H9 (cell line): ENCODE measurements at regions not wholly inside any gene's neighbourhood (a gene's known extent, or its start where the extent isn't known, plus 50 kb on each side); places are given as distances from the start of the nearest gene placed in this dataset.

Experiments used
- DNase-seq: peaks from one replicate; pipeline ENCODE4 v3.0.0-alpha.2; 2017
- H2AFZ ChIP-seq: one replicate; pipeline ENCODE4 v1.6.1; 2013; ENCODE audit warnings: mild to moderate bottlenecking, low read length, control low read depth, moderate library complexity
- H2AK5ac ChIP-seq: 2 replicates; pipeline ENCODE4 v1.6.1; 2013; ENCODE audit warnings: low read length, control low read depth, mixed read lengths; ENCODE audit not compliant: insufficient read length
- H2BK120ac ChIP-seq: one replicate; pipeline ENCODE4 v1.6.1; 2013; ENCODE audit warnings: low read depth, mild to moderate bottlenecking, low read length, control low read depth, inconsistent platforms; ENCODE audit not compliant: poor library complexity, severe bottlenecking
- H2BK12ac ChIP-seq: 2 replicates; pipeline ENCODE4 v1.6.1; 2013; ENCODE audit warnings: low read length, control low read depth, mixed read lengths, low read depth; ENCODE audit not compliant: insufficient read length
- H2BK15ac ChIP-seq: 2 replicates; pipeline ENCODE4 v1.6.1; 2013; ENCODE audit warnings: low read depth, low read length, control low read depth
- H2BK20ac ChIP-seq: one replicate; pipeline ENCODE4 v1.6.1; 2013; ENCODE audit warnings: low read depth, mild to moderate bottlenecking, low read length, control low read depth, inconsistent platforms; ENCODE audit not compliant: poor library complexity, severe bottlenecking
- H2BK5ac ChIP-seq: 2 replicates; pipeline ENCODE4 v1.6.1; 2013; ENCODE audit warnings: low read length, control low read depth, mixed read lengths; ENCODE audit not compliant: insufficient read length
- H3K14ac ChIP-seq: 2 replicates; pipeline ENCODE4 v1.6.1; 2013; ENCODE audit warnings: low read length, control low read depth; ENCODE audit not compliant: insufficient read depth
- H3K18ac ChIP-seq: 2 replicates; pipeline ENCODE4 v1.6.1; 2013; ENCODE audit warnings: low read depth, mild to moderate bottlenecking, mixed read lengths, low read length, control low read depth; ENCODE audit not compliant: insufficient read length
- H3K23ac ChIP-seq: 2 replicates; pipeline ENCODE4 v1.6.1; 2013; ENCODE audit warnings: low read length, control low read depth, mixed read lengths, low read depth; ENCODE audit not compliant: insufficient read length
- H3K23me2 ChIP-seq: 2 replicates; pipeline ENCODE4 v1.6.1; 2013; ENCODE audit warnings: low read depth, mild to moderate bottlenecking, mixed read lengths, low read length, control low read depth; ENCODE audit not compliant: insufficient read length, poor library complexity, severe bottlenecking
- H3K27ac ChIP-seq: 2 replicates; pipeline ENCODE4 v1.5.1; 2013; ENCODE audit warnings: low read length, control low read depth, mixed read lengths, low read depth; ENCODE audit not compliant: insufficient read length
- H3K27me3 ChIP-seq: 2 replicates; pipeline ENCODE4 v1.6.1; 2013; ENCODE audit warnings: low read length, control low read depth, inconsistent platforms; ENCODE audit not compliant: insufficient read depth
- H3K4ac ChIP-seq: 2 replicates; pipeline ENCODE4 v1.6.1; 2013; ENCODE audit warnings: low read depth, mild to moderate bottlenecking, control low read depth, inconsistent platforms, low read length, moderate library complexity
- H3K4me1 ChIP-seq: 2 replicates; pipeline ENCODE4 v1.6.1; 2013; ENCODE audit warnings: low read length, control low read depth, inconsistent platforms; ENCODE audit not compliant: insufficient read depth
- H3K4me2 ChIP-seq: 2 replicates; pipeline ENCODE4 v1.6.1; 2013; ENCODE audit warnings: low read length, control low read depth, mixed read lengths; ENCODE audit not compliant: insufficient read length, insufficient read depth
- H3K56ac ChIP-seq: 2 replicates; pipeline ENCODE4 v1.6.1; 2013; ENCODE audit warnings: low read depth, mild to moderate bottlenecking, mixed read lengths, low read length, control low read depth; ENCODE audit not compliant: insufficient read length
- H3K79me1 ChIP-seq: 2 replicates; pipeline ENCODE4 v1.6.1; 2013; ENCODE audit warnings: low read depth, mild to moderate bottlenecking, moderate library complexity, low read length, control low read depth, inconsistent platforms; ENCODE audit not compliant: insufficient read depth, poor library complexity, severe bottlenecking
- H3K79me2 ChIP-seq: 2 replicates; pipeline ENCODE4 v1.6.1; 2013; ENCODE audit warnings: low read length, control low read depth, inconsistent platforms; ENCODE audit not compliant: insufficient read depth
- H3K9ac ChIP-seq: 2 replicates; pipeline ENCODE4 v1.6.1; 2013; ENCODE audit warnings: low read length, control low read depth, mixed read lengths; ENCODE audit not compliant: insufficient read length; ENCODE audit errors: extremely low read depth
- H3K9me3 ChIP-seq: one replicate; pipeline ENCODE4 v1.6.1; 2013; ENCODE audit warnings: low read depth, low read length, inconsistent platforms; ENCODE audit not compliant: control insufficient read depth
- H3T11ph ChIP-seq: one replicate; pipeline ENCODE4 v1.6.1; 2013; ENCODE audit warnings: mild to moderate bottlenecking, low read length, control low read depth, inconsistent platforms
- H4K20me1 ChIP-seq: one replicate; pipeline ENCODE4 v1.6.1; 2013; ENCODE audit not compliant: control insufficient read depth, insufficient read length, insufficient read depth
- H4K5ac ChIP-seq: 2 replicates; pipeline ENCODE4 v1.6.1; 2013; ENCODE audit warnings: low read depth, mild to moderate bottlenecking, mixed read lengths, low read length, control low read depth; ENCODE audit not compliant: insufficient read length
- H4K8ac ChIP-seq: replicated peaks from 2 replicates; pipeline ENCODE4 v1.6.1; 2013; ENCODE audit warnings: low read length, control low read depth, mixed read lengths, low read depth; ENCODE audit not compliant: insufficient read length
- H4K91ac ChIP-seq: 2 replicates; pipeline ENCODE4 v1.6.1; 2013; ENCODE audit warnings: low read depth, mild to moderate bottlenecking, moderate library complexity, mixed read lengths, low read length, control low read depth; ENCODE audit not compliant: insufficient read length
- H3K27ac Mint-ChIP-seq, 3 experiments: 2 replicates in 2 of 3; 3 replicates in 1 of 3; pipeline ENCODE4 v1.8.0; 2020 to 2021; ENCODE audit warnings: mixed read lengths in 3 of 3, mild to moderate bottlenecking in 1 of 3, moderate library complexity in 1 of 3
- H3K27me3 Mint-ChIP-seq: 2 replicates; pipeline ENCODE4 v1.8.0; 2021; ENCODE audit warnings: low read depth, mild to moderate bottlenecking, moderate library complexity, mixed read lengths
- H3K36me3 Mint-ChIP-seq, 3 experiments: 2 replicates in 2 of 3; 3 replicates in 1 of 3; pipeline ENCODE4 v1.8.0; 2020 to 2021; ENCODE audit warnings: low read depth in 3 of 3, mixed read lengths in 3 of 3; ENCODE audit not compliant: insufficient read depth in 1 of 3
- H3K4me1 Mint-ChIP-seq, 2 experiments: 2 replicates each; pipeline ENCODE4 v1.8.0; 2020; ENCODE audit warnings: mixed read lengths in 2 of 2
- H3K4me3 Mint-ChIP-seq, 2 experiments: 2 replicates in 1 of 2; 3 replicates in 1 of 2; pipeline ENCODE4 v1.8.0; 2020 to 2021; ENCODE audit warnings: mild to moderate bottlenecking in 2 of 2, mixed read lengths in 2 of 2, moderate library complexity in 1 of 2
- H3K9me3 Mint-ChIP-seq, 2 experiments: 2 replicates in 1 of 2; 3 replicates in 1 of 2; pipeline ENCODE4 v1.8.0; 2020; ENCODE audit warnings: mild to moderate bottlenecking in 2 of 2, mixed read lengths in 2 of 2, moderate library complexity in 1 of 2
- CTCF ChIP-seq: fragments of 200-600 bp; sonication (generic); conservative IDR thresholded peaks from 3 replicates; pipeline ENCODE4 v1.8.0; 2021; ENCODE audit warnings: antibody characterized with exemption, mild to moderate bottlenecking
- WGBS: extraction: QIAGEN DNeasy Blood & Tissue Kit; methylation state at CpG from one replicate; pipeline ENCODE4 v1.1.7; 2013; ENCODE audit warnings: missing lambda C conversion rate, low lambda C conversion rate, mixed read lengths; ENCODE audit not compliant: insufficient read length; ENCODE audit errors: extremely low coverage; 5-methylcytosine and 5-hydroxymethylcytosine counted together

GRCh38 chr12:58295268-58295667 lies 353.9 kb downstream of the ATP23 start:
- Histone ChIP-seq H3K4me2 (no peak overlapping the region), H3K4me1 (peaks cover 3% of the 10 kb centered on the region; the same call in 1 of the 2 replicates), H4K20me1 (no peaks in the 10 kb centered on the region), H3K9ac (no peak overlapping the region), H2AFZ (no peak overlapping the region), H2BK5ac (no peak overlapping the region), H3K14ac (no peak overlapping the region), H2BK120ac (no peak overlapping the region), H3K79me2 (no peaks in the 10 kb centered on the region), H3K18ac (no peak overlapping the region), H2BK12ac (no peak overlapping the region), H3K56ac (no peak overlapping the region), H3K27me3 (no peaks in the 10 kb centered on the region), H3K9me3 (no peaks in the 10 kb centered on the region), H4K91ac (no peak overlapping the region), H3K23me2 (no peaks in the 10 kb centered on the region), H4K5ac (no peak overlapping the region), H2AK5ac (no peak overlapping the region), H3K23ac (no peak overlapping the region), H3T11ph (no peak overlapping the region), H2BK20ac (no peak overlapping the region), H3K27ac (no peak overlapping the region), H4K8ac (no peak overlapping the region), H3K79me1 (no peaks in the 10 kb centered on the region), H3K4ac (no peak overlapping the region), H2BK15ac (no peak overlapping the region)
- no peak for DNase-seq
- H3K9me3 Mint-ChIP-seq, result no peaks in the 10 kb centered on the region
- peaks cover 29 to 37% of the 10 kb centered on the region in 2 experiments for H3K4me1 Mint-ChIP-seq
- no peak overlapping the region for H3K4me3 Mint-ChIP-seq
- TF ChIP-seq CTCF, result no peak
- no CpG with 5 or more reads among the region's 1 CpG for WGBS
- no peaks in the 10 kb centered on the region for H3K36me3 Mint-ChIP-seq
- H3K27me3 Mint-ChIP-seq, result no peaks in the 10 kb centered on the region
- H3K27ac Mint-ChIP-seq, result no peak overlapping the region
